ENCODE measurements at regions not wholly inside any gene's neighbourhood (a gene's known extent, or its start where the extent isn't known, plus 50 kb on each side); places are given as distances from the start of the nearest gene placed in this dataset.

DNA sequence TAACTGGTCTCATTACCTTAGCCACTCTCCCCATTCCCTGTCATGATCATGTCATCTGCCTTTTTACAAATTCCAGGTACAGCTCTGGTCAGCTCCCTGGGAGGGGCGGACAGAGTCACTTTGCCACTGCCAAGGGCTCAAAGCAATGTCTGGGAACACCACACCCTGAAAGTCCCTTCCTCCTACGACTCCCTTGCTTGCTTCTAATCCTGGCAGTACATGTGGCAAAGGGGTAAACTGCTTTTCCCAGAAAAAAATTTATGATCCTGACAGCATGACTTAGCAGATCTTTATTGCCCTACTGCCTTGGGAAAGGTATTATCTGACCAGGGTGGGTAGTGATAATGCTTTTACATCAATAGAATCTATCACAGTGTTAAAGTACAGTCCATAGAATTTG lies 376.0 kb upstream of the PDE3A start:
- H3K79me2 ChIP-seq (ENCODE audit: insufficient read depth, low read length) = no peaks in the 10 kb centered on the region

More for the DNA sequence above, 376.0 kb upstream of the PDE3A start:
- no peaks in the 10 kb centered on the region for H3K4me1 ChIP-seq (ENCODE audit: control insufficient read depth in 1 of 2, insufficient read depth in 2 of 2, low read length in 2 of 2)
- TF ChIP-seq RAD21 (IDR thresholded peaks at IDR 0.05; ENCODE audit: low read depth) = no peak
- no peak for TF ChIP-seq SP1 (IDR thresholded peaks at IDR 0.05; ENCODE audit: low read depth)
- no peak for TF ChIP-seq SIN3A (IDR thresholded peaks at IDR 0.05; ENCODE audit: low read depth)
- TF ChIP-seq JUND (IDR thresholded peaks at IDR 0.05) = no peak
- TF ChIP-seq, protein P1, sequence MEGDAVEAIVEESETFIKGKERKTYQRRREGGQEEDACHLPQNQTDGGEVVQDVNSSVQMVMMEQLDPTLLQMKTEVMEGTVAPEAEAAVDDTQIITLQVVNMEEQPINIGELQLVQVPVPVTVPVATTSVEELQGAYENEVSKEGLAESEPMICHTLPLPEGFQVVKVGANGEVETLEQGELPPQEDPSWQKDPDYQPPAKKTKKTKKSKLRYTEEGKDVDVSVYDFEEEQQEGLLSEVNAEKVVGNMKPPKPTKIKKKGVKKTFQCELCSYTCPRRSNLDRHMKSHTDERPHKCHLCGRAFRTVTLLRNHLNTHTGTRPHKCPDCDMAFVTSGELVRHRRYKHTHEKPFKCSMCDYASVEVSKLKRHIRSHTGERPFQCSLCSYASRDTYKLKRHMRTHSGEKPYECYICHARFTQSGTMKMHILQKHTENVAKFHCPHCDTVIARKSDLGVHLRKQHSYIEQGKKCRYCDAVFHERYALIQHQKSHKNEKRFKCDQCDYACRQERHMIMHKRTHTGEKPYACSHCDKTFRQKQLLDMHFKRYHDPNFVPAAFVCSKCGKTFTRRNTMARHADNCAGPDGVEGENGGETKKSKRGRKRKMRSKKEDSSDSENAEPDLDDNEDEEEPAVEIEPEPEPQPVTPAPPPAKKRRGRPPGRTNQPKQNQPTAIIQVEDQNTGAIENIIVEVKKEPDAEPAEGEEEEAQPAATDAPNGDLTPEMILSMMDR (IDR thresholded peaks at IDR 0.05 in 2 of 3, conservative IDR thresholded peaks at IDR 0.05 in 1 of 3; ENCODE audit: borderline replicate concordance in 1 of 3, insufficient read depth in 1 of 3, low read depth in 2 of 3, low read length in 2 of 3) = no peak
- no peak for TF ChIP-seq EGR1 (IDR thresholded peaks at IDR 0.05; ENCODE audit: low read depth)
- TF ChIP-seq ATF3 (IDR thresholded peaks at IDR 0.05) = no peak
- TF ChIP-seq FOSL1 (IDR thresholded peaks at IDR 0.05; ENCODE audit: low read depth) = no peak
- no peak for TF ChIP-seq CBX3 (IDR thresholded peaks at IDR 0.05; ENCODE audit: low read depth)
- TF ChIP-seq EZH2phosphoT487 (IDR thresholded peaks at IDR 0.05; ENCODE audit: borderline replicate concordance) = no peak
- TF ChIP-seq CEBPB (IDR thresholded peaks at IDR 0.05; ENCODE audit: low read depth) = no peak
- TF ChIP-seq, protein P2, sequence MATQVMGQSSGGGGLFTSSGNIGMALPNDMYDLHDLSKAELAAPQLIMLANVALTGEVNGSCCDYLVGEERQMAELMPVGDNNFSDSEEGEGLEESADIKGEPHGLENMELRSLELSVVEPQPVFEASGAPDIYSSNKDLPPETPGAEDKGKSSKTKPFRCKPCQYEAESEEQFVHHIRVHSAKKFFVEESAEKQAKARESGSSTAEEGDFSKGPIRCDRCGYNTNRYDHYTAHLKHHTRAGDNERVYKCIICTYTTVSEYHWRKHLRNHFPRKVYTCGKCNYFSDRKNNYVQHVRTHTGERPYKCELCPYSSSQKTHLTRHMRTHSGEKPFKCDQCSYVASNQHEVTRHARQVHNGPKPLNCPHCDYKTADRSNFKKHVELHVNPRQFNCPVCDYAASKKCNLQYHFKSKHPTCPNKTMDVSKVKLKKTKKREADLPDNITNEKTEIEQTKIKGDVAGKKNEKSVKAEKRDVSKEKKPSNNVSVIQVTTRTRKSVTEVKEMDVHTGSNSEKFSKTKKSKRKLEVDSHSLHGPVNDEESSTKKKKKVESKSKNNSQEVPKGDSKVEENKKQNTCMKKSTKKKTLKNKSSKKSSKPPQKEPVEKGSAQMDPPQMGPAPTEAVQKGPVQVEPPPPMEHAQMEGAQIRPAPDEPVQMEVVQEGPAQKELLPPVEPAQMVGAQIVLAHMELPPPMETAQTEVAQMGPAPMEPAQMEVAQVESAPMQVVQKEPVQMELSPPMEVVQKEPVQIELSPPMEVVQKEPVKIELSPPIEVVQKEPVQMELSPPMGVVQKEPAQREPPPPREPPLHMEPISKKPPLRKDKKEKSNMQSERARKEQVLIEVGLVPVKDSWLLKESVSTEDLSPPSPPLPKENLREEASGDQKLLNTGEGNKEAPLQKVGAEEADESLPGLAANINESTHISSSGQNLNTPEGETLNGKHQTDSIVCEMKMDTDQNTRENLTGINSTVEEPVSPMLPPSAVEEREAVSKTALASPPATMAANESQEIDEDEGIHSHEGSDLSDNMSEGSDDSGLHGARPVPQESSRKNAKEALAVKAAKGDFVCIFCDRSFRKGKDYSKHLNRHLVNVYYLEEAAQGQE (IDR thresholded peaks at IDR 0.05; ENCODE audit: low read depth) = no peak
- TF ChIP-seq EZH2 (IDR thresholded peaks at IDR 0.05) = no peak
- TF ChIP-seq, protein P3, sequence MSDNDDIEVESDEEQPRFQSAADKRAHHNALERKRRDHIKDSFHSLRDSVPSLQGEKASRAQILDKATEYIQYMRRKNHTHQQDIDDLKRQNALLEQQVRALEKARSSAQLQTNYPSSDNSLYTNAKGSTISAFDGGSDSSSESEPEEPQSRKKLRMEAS (IDR thresholded peaks at IDR 0.05) = no peak
- TF ChIP-seq ZNF274 (IDR thresholded peaks at IDR 0.05; ENCODE audit: low read depth, low read length) = no peak
- no peak for TF ChIP-seq ZFX (IDR thresholded peaks at IDR 0.05)
- no peak overlapping the region for H3K27ac ChIP-seq (ENCODE audit: low read depth, low read length)
- RAD21 ChIA-PET (ENCODE audit: low non-redundant PET in 1 of 2, low total read pairs in 2 of 2, uncharacterized antibody in 2 of 2, unreplicated experiment in 2 of 2) = no interaction called here
- H3K9me2 ChIP-seq (ENCODE audit: insufficient read depth) = no peaks in the 10 kb centered on the region
- H4K20me1 ChIP-seq (ENCODE audit: insufficient read depth) = no peaks in the 10 kb centered on the region
- no peaks in the 10 kb centered on the region for H3K36me3 ChIP-seq (ENCODE audit: control insufficient read depth in 1 of 2, insufficient read depth in 2 of 2, low read length in 2 of 2)
- no peak overlapping the region for H3K9ac ChIP-seq (ENCODE audit: low read length)
- DNase-seq (ENCODE audit: low read depth, low spot score) (no peak), ATAC-seq (no peak)
- H2AFZ ChIP-seq (ENCODE audit: low read depth, low read length, poor library complexity, severe bottlenecking) = no peak overlapping the region
- CTCF ChIA-PET = no interaction called here
- BruUV-seq (replicated peaks) = no TSS peak
- H3K4me3 ChIP-seq (replicated peaks in 1 of 2; ENCODE audit: low read depth in 1 of 2, low read length in 2 of 2) = no peak overlapping the region
- no peaks in the 10 kb centered on the region for H3K27me3 ChIP-seq (ENCODE audit: insufficient read depth, low read length)
- intact Hi-C loops (cut with micrococcal nuclease) = loop anchor here (10.0 kb wide), 1 partner anchor 372 kb away; the partner anchor contains the start of gene PDE3A
- no peaks in the 10 kb centered on the region for H3K9me3 ChIP-seq (ENCODE audit: control insufficient read depth in 1 of 2, insufficient read depth in 1 of 2, low read depth in 1 of 2, low read length in 2 of 2)
- POLR2A ChIA-PET = no interaction called here
- H3K4me2 ChIP-seq (ENCODE audit: low read length) = no peak overlapping the region
